HCEC 1CT (cell line): ENCODE measurements at regions not wholly inside any gene's neighbourhood (a gene's known extent, or its start where the extent isn't known, plus 50 kb on each side); places are given as distances from the start of the nearest gene placed in this dataset.
"Not testable (repeated sequence)": the region's sequence is repeated elsewhere in the genome, so short reads cannot be mapped to it uniquely, and the experiment has no call there.

Experiments used
- DNase-seq: peaks from one replicate; pipeline ENCODE4 v3.0.0-alpha.2; 2017

GRCh38 chr2:89797320-89798038 is 1106.0 kb downstream of the RPIA start:
- DNase-seq, result no peak

- DNase-seq, result not testable (repeated sequence)
Measured at GRCh38 chr2:89801207-89801606, 1109.7 kb downstream of the RPIA start.

GRCh38 chr2:89806363-89806762 is 1114.9 kb downstream of the RPIA start:
- DNase-seq, result not testable (repeated sequence)

- DNase-seq, result no peak
Measured at GRCh38 chr2:89811295-89811694, 1119.8 kb downstream of the RPIA start.

- not testable (repeated sequence) for DNase-seq
Measured at GRCh38 chr2:89811910-89812309, 1120.4 kb downstream of the RPIA start.

- not testable (repeated sequence) for DNase-seq
Measured at GRCh38 chr2:89814359-89814758, 1122.9 kb downstream of the RPIA start.

GRCh38 chr2:89818873-89819272 is 1127.4 kb downstream of the RPIA start:
- no peak for DNase-seq

- DNase-seq, result no peak
Measured at GRCh38 chr2:89819809-89820208, 1128.3 kb downstream of the RPIA start.

GRCh38 chr2:89820248-89820647 is 1128.8 kb downstream of the RPIA start:
- DNase-seq, result no peak

GRCh38 chr2:89821455-89821945 is 1130.0 kb downstream of the RPIA start:
- no peak for DNase-seq

GRCh38 chr2:89822342-89822741 is 1130.9 kb downstream of the RPIA start:
- DNase-seq, result not testable (repeated sequence)

- DNase-seq, result no peak
Measured at GRCh38 chr2:89823556-89823955, 1132.1 kb downstream of the RPIA start.

- DNase-seq, result no peak
Measured at GRCh38 chr2:89825034-89825433, 1133.6 kb downstream of the RPIA start.

GRCh38 chr2:89826741-89827140 is 1135.3 kb downstream of the RPIA start:
- DNase-seq, result not testable (repeated sequence)

- not testable (repeated sequence) for DNase-seq
Measured at GRCh38 chr2:89827829-89828228, 1136.4 kb downstream of the RPIA start.

GRCh38 chr2:89828416-89828815 is 1136.9 kb downstream of the RPIA start:
- not testable (repeated sequence) for DNase-seq

GRCh38 chr2:89828961-89829631 is 1137.6 kb downstream of the RPIA start:
- not testable (repeated sequence) for DNase-seq

GRCh38 chr2:89829828-89830227 is 1138.4 kb downstream of the RPIA start:
- DNase-seq, result no peak

GRCh38 chr2:89830341-89831218 is 1139.1 kb downstream of the RPIA start:
- not testable (repeated sequence) for DNase-seq

- DNase-seq, result no peak
Measured at GRCh38 chr2:89831641-89832498, 1140.4 kb downstream of the RPIA start.

GRCh38 chr2:89833116-89833779 is 1141.8 kb downstream of the RPIA start:
- DNase-seq, result no peak

- DNase-seq, result no peak
Measured at GRCh38 chr2:89833780-89834117, 1142.3 kb downstream of the RPIA start.
